ENCODE measurements at regions not wholly inside any gene's neighbourhood (a gene's known extent, or its start where the extent isn't known, plus 50 kb on each side); places are given as distances from the start of the nearest gene placed in this dataset.

DNA sequence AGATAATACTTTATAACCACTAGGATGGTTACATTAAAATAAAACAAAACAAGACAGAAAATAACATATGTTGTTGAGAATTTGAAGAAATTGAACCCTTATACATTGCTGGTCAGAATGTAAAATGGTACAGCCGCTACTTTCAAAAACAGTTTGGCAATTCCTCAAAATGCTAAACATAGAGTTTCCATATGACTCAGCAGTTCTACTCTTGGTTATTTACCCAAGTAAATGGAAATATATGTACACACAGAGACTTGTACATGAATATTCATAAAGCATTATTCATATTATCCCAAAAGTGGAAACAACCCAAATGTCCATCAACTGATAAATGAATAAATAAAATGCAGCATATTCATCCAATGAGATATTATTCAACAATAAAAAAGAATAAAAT lies 92.5 kb upstream of the LRATD1 start:
- Histone ChIP-seq H3K27me3 (ENCODE audit: insufficient read depth, poor library complexity, severe bottlenecking) (no peaks in the 10 kb centered on the region), H3K4me3 (replicated peaks; ENCODE audit: insufficient read depth, low read length) (no peak overlapping the region), H3K27ac (replicated peaks) (no peak overlapping the region)
- DNase-seq (ENCODE audit: low read depth in 1 of 2, low spot score in 1 of 2) = no peak
- TF ChIP-seq POLR2AphosphoS5 (IDR thresholded peaks at IDR 0.05; ENCODE audit: low read depth) (no peak), GABPA (IDR thresholded peaks at IDR 0.05; ENCODE audit: low read depth) (no peak), SPI1 (IDR thresholded peaks at IDR 0.05; ENCODE audit: borderline replicate concordance, low read depth) (no peak)
- TF ChIP-seq, protein P1, sequence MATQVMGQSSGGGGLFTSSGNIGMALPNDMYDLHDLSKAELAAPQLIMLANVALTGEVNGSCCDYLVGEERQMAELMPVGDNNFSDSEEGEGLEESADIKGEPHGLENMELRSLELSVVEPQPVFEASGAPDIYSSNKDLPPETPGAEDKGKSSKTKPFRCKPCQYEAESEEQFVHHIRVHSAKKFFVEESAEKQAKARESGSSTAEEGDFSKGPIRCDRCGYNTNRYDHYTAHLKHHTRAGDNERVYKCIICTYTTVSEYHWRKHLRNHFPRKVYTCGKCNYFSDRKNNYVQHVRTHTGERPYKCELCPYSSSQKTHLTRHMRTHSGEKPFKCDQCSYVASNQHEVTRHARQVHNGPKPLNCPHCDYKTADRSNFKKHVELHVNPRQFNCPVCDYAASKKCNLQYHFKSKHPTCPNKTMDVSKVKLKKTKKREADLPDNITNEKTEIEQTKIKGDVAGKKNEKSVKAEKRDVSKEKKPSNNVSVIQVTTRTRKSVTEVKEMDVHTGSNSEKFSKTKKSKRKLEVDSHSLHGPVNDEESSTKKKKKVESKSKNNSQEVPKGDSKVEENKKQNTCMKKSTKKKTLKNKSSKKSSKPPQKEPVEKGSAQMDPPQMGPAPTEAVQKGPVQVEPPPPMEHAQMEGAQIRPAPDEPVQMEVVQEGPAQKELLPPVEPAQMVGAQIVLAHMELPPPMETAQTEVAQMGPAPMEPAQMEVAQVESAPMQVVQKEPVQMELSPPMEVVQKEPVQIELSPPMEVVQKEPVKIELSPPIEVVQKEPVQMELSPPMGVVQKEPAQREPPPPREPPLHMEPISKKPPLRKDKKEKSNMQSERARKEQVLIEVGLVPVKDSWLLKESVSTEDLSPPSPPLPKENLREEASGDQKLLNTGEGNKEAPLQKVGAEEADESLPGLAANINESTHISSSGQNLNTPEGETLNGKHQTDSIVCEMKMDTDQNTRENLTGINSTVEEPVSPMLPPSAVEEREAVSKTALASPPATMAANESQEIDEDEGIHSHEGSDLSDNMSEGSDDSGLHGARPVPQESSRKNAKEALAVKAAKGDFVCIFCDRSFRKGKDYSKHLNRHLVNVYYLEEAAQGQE (IDR thresholded peaks at IDR 0.05; ENCODE audit: insufficient replicate concordance, low read depth) = no peak
- TF ChIP-seq, protein P2, sequence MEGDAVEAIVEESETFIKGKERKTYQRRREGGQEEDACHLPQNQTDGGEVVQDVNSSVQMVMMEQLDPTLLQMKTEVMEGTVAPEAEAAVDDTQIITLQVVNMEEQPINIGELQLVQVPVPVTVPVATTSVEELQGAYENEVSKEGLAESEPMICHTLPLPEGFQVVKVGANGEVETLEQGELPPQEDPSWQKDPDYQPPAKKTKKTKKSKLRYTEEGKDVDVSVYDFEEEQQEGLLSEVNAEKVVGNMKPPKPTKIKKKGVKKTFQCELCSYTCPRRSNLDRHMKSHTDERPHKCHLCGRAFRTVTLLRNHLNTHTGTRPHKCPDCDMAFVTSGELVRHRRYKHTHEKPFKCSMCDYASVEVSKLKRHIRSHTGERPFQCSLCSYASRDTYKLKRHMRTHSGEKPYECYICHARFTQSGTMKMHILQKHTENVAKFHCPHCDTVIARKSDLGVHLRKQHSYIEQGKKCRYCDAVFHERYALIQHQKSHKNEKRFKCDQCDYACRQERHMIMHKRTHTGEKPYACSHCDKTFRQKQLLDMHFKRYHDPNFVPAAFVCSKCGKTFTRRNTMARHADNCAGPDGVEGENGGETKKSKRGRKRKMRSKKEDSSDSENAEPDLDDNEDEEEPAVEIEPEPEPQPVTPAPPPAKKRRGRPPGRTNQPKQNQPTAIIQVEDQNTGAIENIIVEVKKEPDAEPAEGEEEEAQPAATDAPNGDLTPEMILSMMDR (IDR thresholded peaks at IDR 0.05; ENCODE audit: insufficient read depth, low read length) = no peak

DNA sequence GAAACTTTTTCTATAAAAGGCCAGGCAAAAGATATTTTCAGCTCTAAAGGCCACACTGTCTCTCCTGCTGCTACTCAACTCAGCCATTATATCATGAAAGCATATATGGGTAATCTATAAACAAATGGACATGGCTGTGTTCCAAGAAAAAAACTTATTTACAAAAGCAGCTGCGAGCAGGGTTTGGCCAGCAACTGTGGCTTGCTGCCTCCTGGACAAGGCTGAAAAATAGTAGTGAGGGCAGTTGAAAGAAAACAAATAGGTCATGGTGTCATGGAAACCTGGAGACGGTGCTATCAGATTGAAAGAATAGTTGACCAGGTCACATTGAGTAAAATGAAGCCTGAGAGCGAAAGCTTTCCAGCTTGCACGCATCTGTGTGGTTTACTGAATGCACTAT lies 89.2 kb upstream of the LRATD1 start:
- no peak for DNase-seq (ENCODE audit: low read depth in 1 of 2, low spot score in 1 of 2)
- H3K4me3 ChIP-seq (replicated peaks; ENCODE audit: insufficient read depth, low read length) = no peak overlapping the region
- TF ChIP-seq, protein P2 (IDR thresholded peaks at IDR 0.05; ENCODE audit: insufficient read depth, low read length) = no peak
- TF ChIP-seq, protein P1 (IDR thresholded peaks at IDR 0.05; ENCODE audit: insufficient replicate concordance, low read depth) = no peak
- TF ChIP-seq POLR2AphosphoS5 (IDR thresholded peaks at IDR 0.05; ENCODE audit: low read depth) = no peak
- no peak for TF ChIP-seq SPI1 (IDR thresholded peaks at IDR 0.05; ENCODE audit: borderline replicate concordance, low read depth)
- no peak for TF ChIP-seq GABPA (IDR thresholded peaks at IDR 0.05; ENCODE audit: low read depth)
- no peak overlapping the region for H3K27ac ChIP-seq (replicated peaks)
- H3K27me3 ChIP-seq (ENCODE audit: insufficient read depth, poor library complexity, severe bottlenecking) = no peaks in the 10 kb centered on the region

DNA sequence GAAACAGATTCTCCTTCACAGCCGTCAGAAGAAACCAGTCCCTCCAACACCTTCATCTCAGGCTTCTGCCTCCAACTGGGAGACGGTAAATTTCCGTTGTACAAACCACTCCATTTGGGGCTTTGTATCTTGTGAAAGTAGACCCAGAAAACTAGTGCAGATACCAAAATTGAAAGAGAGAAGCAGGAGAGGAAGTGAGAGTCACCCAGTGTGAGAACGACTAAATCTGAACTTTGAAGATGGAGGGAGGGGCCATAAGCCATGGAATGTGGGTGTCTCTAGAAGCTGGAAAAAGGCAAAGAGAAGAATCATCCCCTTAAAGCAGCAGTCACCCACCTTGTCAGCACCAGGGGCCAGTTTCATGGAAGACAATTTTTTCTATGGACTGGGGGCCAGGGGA lies 88.3 kb upstream of the LRATD1 start:
- DNase-seq (ENCODE audit: low read depth in 1 of 2, low spot score in 1 of 2) = no peak
- H3K27ac ChIP-seq (replicated peaks) = no peak overlapping the region
- no peaks in the 10 kb centered on the region for H3K27me3 ChIP-seq (ENCODE audit: insufficient read depth, poor library complexity, severe bottlenecking)
- TF ChIP-seq, protein P2 (IDR thresholded peaks at IDR 0.05; ENCODE audit: insufficient read depth, low read length) = no peak
- TF ChIP-seq POLR2AphosphoS5 (IDR thresholded peaks at IDR 0.05; ENCODE audit: low read depth) (no peak), SPI1 (IDR thresholded peaks at IDR 0.05; ENCODE audit: borderline replicate concordance, low read depth) (no peak), GABPA (IDR thresholded peaks at IDR 0.05; ENCODE audit: low read depth) (no peak)
- TF ChIP-seq, protein P1 (IDR thresholded peaks at IDR 0.05; ENCODE audit: insufficient replicate concordance, low read depth) = no peak
- H3K4me3 ChIP-seq (replicated peaks; ENCODE audit: insufficient read depth, low read length) = no peak overlapping the region
